WERI-Rb-1 (cell line): ENCODE measurements at regions not wholly inside any gene's neighbourhood (a gene's known extent, or its start where the extent isn't known, plus 50 kb on each side); places are given as distances from the start of the nearest gene placed in this dataset.

Experiments used
- DNase-seq: peaks from one replicate; pipeline ENCODE4 v3.0.0-alpha.2; 2020
- H3K27ac ChIP-seq: fragments of 250-450 bp; sonication (Bioruptor Pico); 2 replicates; pipeline ENCODE4 v1.5.1; 2020; ENCODE audit warnings: mild to moderate bottlenecking, moderate library complexity
- H3K27me3 ChIP-seq: fragments of 250-450 bp; sonication (Bioruptor Pico); 2 replicates; pipeline ENCODE4 v1.5.1; 2021; ENCODE audit warnings: mild to moderate bottlenecking, low read depth, moderate library complexity; ENCODE audit not compliant: insufficient read depth, severe bottlenecking
- H3K36me3 ChIP-seq: fragments of 250-450 bp; sonication (Bioruptor Pico); 2 replicates; pipeline ENCODE4 v1.5.1; 2020; ENCODE audit warnings: mild to moderate bottlenecking, moderate library complexity
- H3K4me3 ChIP-seq: 2 replicates; pipeline ENCODE4 v1.5.1; 2011; ENCODE audit warnings: low read depth, mild to moderate bottlenecking, control low read depth, low read length
- H3K9me3 ChIP-seq: fragments of 250-450 bp; sonication (Bioruptor Pico); 2 replicates; pipeline ENCODE4 v1.5.1; 2021; ENCODE audit warnings: mild to moderate bottlenecking, moderate library complexity; ENCODE audit not compliant: severe bottlenecking
- TF ChIP-seq, protein P1 (sequence below): IDR thresholded peaks from 2 replicates; pipeline ENCODE4 v1.5.1; 2011; ENCODE audit warnings: low read depth, mild to moderate bottlenecking, control low read depth, inconsistent platforms, low read length

DNA sequence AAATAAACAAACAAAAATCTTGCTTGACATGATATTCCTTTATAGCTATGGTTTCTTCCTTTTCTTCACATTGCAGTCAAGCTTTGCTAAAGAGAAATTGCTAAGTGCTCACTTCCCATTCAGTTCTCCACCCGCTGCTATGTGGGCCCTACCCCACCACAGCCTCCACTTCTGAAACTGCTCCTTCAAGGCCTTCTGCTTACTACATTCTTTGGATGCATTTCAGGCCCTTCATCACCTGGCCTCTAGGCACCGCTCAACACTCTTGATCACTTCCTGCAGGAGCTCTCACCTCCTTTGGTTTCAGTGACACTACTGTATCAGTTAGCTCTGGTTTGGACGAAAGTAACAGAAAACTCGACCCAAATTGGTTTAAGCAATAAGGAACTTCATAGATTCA, 72.4 kb downstream of the KLF5 start:
- no peak for DNase-seq
- no peaks in the 10 kb centered on the region for H3K9me3 ChIP-seq
- H3K36me3 ChIP-seq = no peaks in the 10 kb centered on the region
- TF ChIP-seq, protein P1, sequence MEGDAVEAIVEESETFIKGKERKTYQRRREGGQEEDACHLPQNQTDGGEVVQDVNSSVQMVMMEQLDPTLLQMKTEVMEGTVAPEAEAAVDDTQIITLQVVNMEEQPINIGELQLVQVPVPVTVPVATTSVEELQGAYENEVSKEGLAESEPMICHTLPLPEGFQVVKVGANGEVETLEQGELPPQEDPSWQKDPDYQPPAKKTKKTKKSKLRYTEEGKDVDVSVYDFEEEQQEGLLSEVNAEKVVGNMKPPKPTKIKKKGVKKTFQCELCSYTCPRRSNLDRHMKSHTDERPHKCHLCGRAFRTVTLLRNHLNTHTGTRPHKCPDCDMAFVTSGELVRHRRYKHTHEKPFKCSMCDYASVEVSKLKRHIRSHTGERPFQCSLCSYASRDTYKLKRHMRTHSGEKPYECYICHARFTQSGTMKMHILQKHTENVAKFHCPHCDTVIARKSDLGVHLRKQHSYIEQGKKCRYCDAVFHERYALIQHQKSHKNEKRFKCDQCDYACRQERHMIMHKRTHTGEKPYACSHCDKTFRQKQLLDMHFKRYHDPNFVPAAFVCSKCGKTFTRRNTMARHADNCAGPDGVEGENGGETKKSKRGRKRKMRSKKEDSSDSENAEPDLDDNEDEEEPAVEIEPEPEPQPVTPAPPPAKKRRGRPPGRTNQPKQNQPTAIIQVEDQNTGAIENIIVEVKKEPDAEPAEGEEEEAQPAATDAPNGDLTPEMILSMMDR = no peak
- H3K4me3 ChIP-seq = no peak overlapping the region
- no peak overlapping the region for H3K27ac ChIP-seq
- no peaks in the 10 kb centered on the region for H3K27me3 ChIP-seq

DNA sequence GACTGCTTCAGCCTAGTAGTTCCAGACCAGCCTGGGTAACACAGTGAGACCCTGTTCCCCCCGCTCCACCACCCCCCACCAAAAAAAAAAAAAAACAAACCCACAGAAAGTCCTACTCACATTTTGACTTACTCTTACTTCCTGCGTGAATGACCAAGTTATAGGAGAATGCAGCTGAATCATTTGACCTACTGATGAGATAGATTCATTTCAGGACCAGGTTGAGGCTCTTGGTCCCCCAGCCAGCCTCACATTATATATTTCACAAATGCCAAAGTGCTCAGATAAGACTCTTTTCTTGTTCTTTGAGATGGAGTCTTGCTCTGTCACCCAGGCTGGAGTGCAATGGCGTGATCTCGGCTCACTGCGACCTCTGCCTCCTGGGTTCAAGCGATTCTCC, 70.2 kb downstream of the KLF5 start:
- Histone ChIP-seq H3K4me3 (no peak overlapping the region), H3K27me3 (no peaks in the 10 kb centered on the region), H3K36me3 (no peaks in the 10 kb centered on the region), H3K27ac (no peak overlapping the region), H3K9me3 (no peaks in the 10 kb centered on the region)
- no peak for DNase-seq
- TF ChIP-seq, protein P1 = no peak
